ENCODE measurements at regions not wholly inside any gene's neighbourhood (a gene's known extent, or its start where the extent isn't known, plus 50 kb on each side); places are given as distances from the start of the nearest gene placed in this dataset.

- Histone ChIP-seq H3K27me3 (ENCODE audit: control insufficient read depth, insufficient read depth, low read length) (no peaks in the 10 kb centered on the region), H3K4me3 (ENCODE audit: low read length) (no peak overlapping the region), H3K4me1 (ENCODE audit: control insufficient read depth, insufficient read depth, low read length) (peaks cover 3% of the 10 kb centered on the region), H3K9me3 (ENCODE audit: control insufficient read depth, insufficient read depth, low read length) (no peaks in the 10 kb centered on the region), H3K27ac (ENCODE audit: low read length) (no peak overlapping the region), H3K36me3 (ENCODE audit: control insufficient read depth, insufficient read depth, low read length) (no peaks in the 10 kb centered on the region)
- no CpG with 5 or more reads among the region's 5 CpGs for WGBS (ENCODE audit: insufficient coverage, insufficient read length)
- no peak for DNase-seq (ENCODE audit: low read depth, low spot score)
Observed at GRCh38 chr16:87095271-87095670, 221.9 kb downstream of the C16orf95 start.

GRCh38 chr16:87096746-87097333 lies 220.4 kb downstream of the C16orf95 start:
- H3K27me3 ChIP-seq (ENCODE audit: control insufficient read depth, insufficient read depth, low read length): no peaks in the 10 kb centered on the region
- no CpG with 5 or more reads among the region's 11 CpGs for WGBS (ENCODE audit: insufficient coverage, insufficient read length)
- no peak for DNase-seq (ENCODE audit: low read depth, low spot score)
- no peaks in the 10 kb centered on the region for H3K36me3 ChIP-seq (ENCODE audit: control insufficient read depth, insufficient read depth, low read length)
- H3K27ac ChIP-seq (ENCODE audit: low read length): no peak overlapping the region
- no peak overlapping the region for H3K4me3 ChIP-seq (ENCODE audit: low read length)
- peaks cover 5% of the 10 kb centered on the region for H3K4me1 ChIP-seq (ENCODE audit: control insufficient read depth, insufficient read depth, low read length)
- no peaks in the 10 kb centered on the region for H3K9me3 ChIP-seq (ENCODE audit: control insufficient read depth, insufficient read depth, low read length)

- no peak overlapping the region for H3K27ac ChIP-seq (ENCODE audit: low read length)
- no peak overlapping the region for H3K4me3 ChIP-seq (ENCODE audit: low read length)
- no peaks in the 10 kb centered on the region for H3K9me3 ChIP-seq (ENCODE audit: control insufficient read depth, insufficient read depth, low read length)
- H3K27me3 ChIP-seq (ENCODE audit: control insufficient read depth, insufficient read depth, low read length): no peaks in the 10 kb centered on the region
- no peaks in the 10 kb centered on the region for H3K36me3 ChIP-seq (ENCODE audit: control insufficient read depth, insufficient read depth, low read length)
- DNase-seq (ENCODE audit: low read depth, low spot score): no peak
- no CpG with 5 or more reads among the region's 5 CpGs for WGBS (ENCODE audit: insufficient coverage, insufficient read length)
- H3K4me1 ChIP-seq (ENCODE audit: control insufficient read depth, insufficient read depth, low read length): peaks cover 5% of the 10 kb centered on the region
Observed at GRCh38 chr16:87098361-87098760, 218.8 kb downstream of the C16orf95 start.

GRCh38 chr16:87098976-87099720 lies 218.0 kb downstream of the C16orf95 start:
- no CpG with 5 or more reads among the region's 9 CpGs for WGBS (ENCODE audit: insufficient coverage, insufficient read length)
- H3K27ac ChIP-seq (ENCODE audit: low read length): no peak overlapping the region

GRCh38 chr16:87100306-87101058 lies 216.7 kb downstream of the C16orf95 start:
- Histone ChIP-seq H3K36me3 (ENCODE audit: control insufficient read depth, insufficient read depth, low read length) (no peaks in the 10 kb centered on the region), H3K27ac (ENCODE audit: low read length) (no peak overlapping the region), H3K9me3 (ENCODE audit: control insufficient read depth, insufficient read depth, low read length) (no peaks in the 10 kb centered on the region), H3K4me3 (ENCODE audit: low read length) (no peak overlapping the region), H3K4me1 (ENCODE audit: control insufficient read depth, insufficient read depth, low read length) (peaks cover 3% of the 10 kb centered on the region; the same call in 1 of the 2 replicates), H3K27me3 (ENCODE audit: control insufficient read depth, insufficient read depth, low read length) (no peaks in the 10 kb centered on the region)
- DNase-seq (ENCODE audit: low read depth, low spot score): no peak
- no CpG with 5 or more reads among the region's 11 CpGs for WGBS (ENCODE audit: insufficient coverage, insufficient read length)

More at GRCh38 chr16:87098976-87099720, 218.0 kb downstream of the C16orf95 start:
- H3K36me3 ChIP-seq (ENCODE audit: control insufficient read depth, insufficient read depth, low read length): no peaks in the 10 kb centered on the region
- no peak overlapping the region for H3K4me3 ChIP-seq (ENCODE audit: low read length)
- DNase-seq (ENCODE audit: low read depth, low spot score): no peak
- H3K27me3 ChIP-seq (ENCODE audit: control insufficient read depth, insufficient read depth, low read length): no peaks in the 10 kb centered on the region
- no peaks in the 10 kb centered on the region for H3K9me3 ChIP-seq (ENCODE audit: control insufficient read depth, insufficient read depth, low read length)
- peaks cover 3% of the 10 kb centered on the region; the same call in 1 of the 2 replicates for H3K4me1 ChIP-seq (ENCODE audit: control insufficient read depth, insufficient read depth, low read length)

- Histone ChIP-seq H3K4me3 (ENCODE audit: low read length) (no peak overlapping the region), H3K9me3 (ENCODE audit: control insufficient read depth, insufficient read depth, low read length) (no peaks in the 10 kb centered on the region), H3K36me3 (ENCODE audit: control insufficient read depth, insufficient read depth, low read length) (no peaks in the 10 kb centered on the region), H3K27me3 (ENCODE audit: control insufficient read depth, insufficient read depth, low read length) (no peaks in the 10 kb centered on the region), H3K4me1 (ENCODE audit: control insufficient read depth, insufficient read depth, low read length) (peaks cover 3% of the 10 kb centered on the region; the same call in 1 of the 2 replicates), H3K27ac (ENCODE audit: low read length) (no peak overlapping the region)
- no CpG with 5 or more reads among the region's 3 CpGs for WGBS (ENCODE audit: insufficient coverage, insufficient read length)
- DNase-seq (ENCODE audit: low read depth, low spot score): no peak
Observed at GRCh38 chr16:87101903-87102302, 215.3 kb downstream of the C16orf95 start.

GRCh38 chr16:87107201-87107600 lies 210.0 kb downstream of the C16orf95 start:
- Histone ChIP-seq H3K4me1 (ENCODE audit: control insufficient read depth, insufficient read depth, low read length) (peaks cover 3% of the 10 kb centered on the region; the same call in 1 of the 2 replicates), H3K9me3 (ENCODE audit: control insufficient read depth, insufficient read depth, low read length) (no peaks in the 10 kb centered on the region), H3K4me3 (ENCODE audit: low read length) (no peak overlapping the region), H3K36me3 (ENCODE audit: control insufficient read depth, insufficient read depth, low read length) (no peaks in the 10 kb centered on the region), H3K27ac (ENCODE audit: low read length) (no peak overlapping the region), H3K27me3 (ENCODE audit: control insufficient read depth, insufficient read depth, low read length) (no peaks in the 10 kb centered on the region)
- WGBS (ENCODE audit: insufficient coverage, insufficient read length): no CpG with 5 or more reads among the region's 2 CpGs
- DNase-seq (ENCODE audit: low read depth, low spot score): no peak

GRCh38 chr16:87108278-87108677 lies 208.9 kb downstream of the C16orf95 start:
- H3K27me3 ChIP-seq (ENCODE audit: control insufficient read depth, insufficient read depth, low read length): no peaks in the 10 kb centered on the region
- no peaks in the 10 kb centered on the region for H3K9me3 ChIP-seq (ENCODE audit: control insufficient read depth, insufficient read depth, low read length)
- no CpG with 5 or more reads among the region's 4 CpGs for WGBS (ENCODE audit: insufficient coverage, insufficient read length)
- H3K4me3 ChIP-seq (ENCODE audit: low read length): no peak overlapping the region
- H3K4me1 ChIP-seq (ENCODE audit: control insufficient read depth, insufficient read depth, low read length): peaks cover 3% of the 10 kb centered on the region; the same call in 1 of the 2 replicates
- no peak for DNase-seq (ENCODE audit: low read depth, low spot score)
- H3K36me3 ChIP-seq (ENCODE audit: control insufficient read depth, insufficient read depth, low read length): no peaks in the 10 kb centered on the region
- no peak overlapping the region for H3K27ac ChIP-seq (ENCODE audit: low read length)

- Histone ChIP-seq H3K4me1 (ENCODE audit: control insufficient read depth, insufficient read depth, low read length) (peaks cover 3% of the 10 kb centered on the region; the same call in 1 of the 2 replicates), H3K27ac (ENCODE audit: low read length) (no peak overlapping the region), H3K9me3 (ENCODE audit: control insufficient read depth, insufficient read depth, low read length) (no peaks in the 10 kb centered on the region), H3K27me3 (ENCODE audit: control insufficient read depth, insufficient read depth, low read length) (no peaks in the 10 kb centered on the region), H3K4me3 (ENCODE audit: low read length) (no peak overlapping the region), H3K36me3 (ENCODE audit: control insufficient read depth, insufficient read depth, low read length) (no peaks in the 10 kb centered on the region)
- no CpG with 5 or more reads among the region's 1 CpG for WGBS (ENCODE audit: insufficient coverage, insufficient read length)
- DNase-seq (ENCODE audit: low read depth, low spot score): no peak
Observed at GRCh38 chr16:87108941-87109340, 208.3 kb downstream of the C16orf95 start.

- no peak for DNase-seq (ENCODE audit: low read depth, low spot score)
- no peaks in the 10 kb centered on the region for H3K9me3 ChIP-seq (ENCODE audit: control insufficient read depth, insufficient read depth, low read length)
- no peak overlapping the region for H3K4me3 ChIP-seq (ENCODE audit: low read length)
- no peaks in the 10 kb centered on the region for H3K27me3 ChIP-seq (ENCODE audit: control insufficient read depth, insufficient read depth, low read length)
- 0 out of 2 replicates have a peak, but pooled peaks cover 1% of the 10 kb centered on the region for H3K4me1 ChIP-seq (ENCODE audit: control insufficient read depth, insufficient read depth, low read length)
- H3K36me3 ChIP-seq (ENCODE audit: control insufficient read depth, insufficient read depth, low read length): no peaks in the 10 kb centered on the region
- WGBS (ENCODE audit: insufficient coverage, insufficient read length): no CpG with 5 or more reads among the region's 5 CpGs
- no peak overlapping the region for H3K27ac ChIP-seq (ENCODE audit: low read length)
Observed at GRCh38 chr16:87114832-87115231, 202.4 kb downstream of the C16orf95 start.

Data from iPS DF 6.9 (cell line).